ENCODE measurements at regions not wholly inside any gene's neighbourhood (a gene's known extent, or its start where the extent isn't known, plus 50 kb on each side); places are given as distances from the start of the nearest gene placed in this dataset.

DNA sequence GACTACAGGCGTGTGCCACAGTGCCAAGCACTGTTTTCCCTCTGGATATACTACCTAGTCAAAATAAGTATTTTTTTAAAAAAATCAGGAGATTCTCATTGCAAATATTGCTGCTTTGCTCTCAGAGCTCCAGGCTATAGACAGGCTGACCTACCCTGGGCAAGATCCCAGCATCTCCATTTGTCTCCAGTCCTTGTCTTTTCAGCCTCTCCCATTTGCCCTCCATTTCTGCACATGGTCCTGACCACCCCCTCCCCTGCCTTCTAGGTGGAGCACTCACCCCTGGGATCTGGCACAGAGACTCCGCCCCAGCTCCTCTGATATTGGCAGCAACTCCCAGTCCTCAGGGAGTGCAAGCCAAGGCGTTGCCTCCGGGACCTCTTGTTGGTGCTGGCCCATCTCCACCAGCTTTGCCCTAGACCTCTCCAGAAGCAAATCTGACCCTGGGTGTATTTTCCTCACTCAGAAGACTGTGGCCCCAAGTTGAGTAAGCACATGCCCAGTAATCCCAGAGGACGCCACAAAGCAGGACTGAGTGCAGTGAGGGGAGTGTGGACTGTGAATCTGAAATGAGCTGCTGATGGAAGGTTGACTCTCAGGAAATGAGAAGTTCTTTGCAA is 120.6 kb downstream of the MTPAP start:
- TF ChIP-seq EZH2phosphoT487 (IDR thresholded peaks at IDR 0.05; ENCODE audit: borderline replicate concordance), result no peak
- TF ChIP-seq CTCF (conservative IDR thresholded peaks at IDR 0.05; ENCODE audit: low read length), result no peak
- Histone ChIP-seq H3K9me3 (ENCODE audit: insufficient read depth, low read depth, low read length) (no peaks in the 10 kb centered on the region), H3K27me3 (ENCODE audit: insufficient read depth, low read length, poor library complexity, severe bottlenecking) (no peaks in the 10 kb centered on the region), H3K36me3 (ENCODE audit: insufficient read depth, low read length) (no peaks in the 10 kb centered on the region), H3K9me2 (replicated peaks; ENCODE audit: low read depth, low read length) (no peaks in the 10 kb centered on the region), H3K4me1 (ENCODE audit: insufficient read depth, low read length, poor library complexity, severe bottlenecking) (peaks cover 31% of the 10 kb centered on the region), H2AFZ (ENCODE audit: low read length) (no peak overlapping the region), H4K20me1 (ENCODE audit: insufficient read depth, low read length, poor library complexity, severe bottlenecking) (no peaks in the 10 kb centered on the region), H3K4me3 (ENCODE audit: low read length, poor library complexity, severe bottlenecking) (no peak overlapping the region), H3K4me2 (ENCODE audit: low read depth, low read length, poor library complexity, severe bottlenecking) (no peak overlapping the region), H3K9ac (ENCODE audit: low read depth, low read length, poor library complexity, severe bottlenecking) (no peak overlapping the region), H3K79me2 (ENCODE audit: insufficient read depth, low read length) (no peaks in the 10 kb centered on the region), H3F3A (ENCODE audit: low read depth) (no peaks in the 10 kb centered on the region)

GRCh38 chr10:30227481-30227880 is 121.6 kb downstream of the MTPAP start:
- Histone ChIP-seq H3K79me2 (ENCODE audit: insufficient read depth, low read length) (no peaks in the 10 kb centered on the region), H3K27me3 (ENCODE audit: insufficient read depth, low read length, poor library complexity, severe bottlenecking) (no peaks in the 10 kb centered on the region), H2AFZ (ENCODE audit: low read length) (no peak overlapping the region), H3K4me1 (ENCODE audit: insufficient read depth, low read length, poor library complexity, severe bottlenecking) (peaks cover 25% of the 10 kb centered on the region), H3K4me2 (ENCODE audit: low read depth, low read length, poor library complexity, severe bottlenecking) (no peak overlapping the region), H3F3A (ENCODE audit: low read depth) (no peaks in the 10 kb centered on the region), H3K9me3 (ENCODE audit: insufficient read depth, low read depth, low read length) (no peaks in the 10 kb centered on the region), H3K36me3 (ENCODE audit: insufficient read depth, low read length) (no peaks in the 10 kb centered on the region), H3K4me3 (ENCODE audit: low read length, poor library complexity, severe bottlenecking) (no peak overlapping the region), H4K20me1 (ENCODE audit: insufficient read depth, low read length, poor library complexity, severe bottlenecking) (no peaks in the 10 kb centered on the region), H3K9ac (ENCODE audit: low read depth, low read length, poor library complexity, severe bottlenecking) (no peak overlapping the region), H3K9me2 (replicated peaks; ENCODE audit: low read depth, low read length) (no peaks in the 10 kb centered on the region)
- TF ChIP-seq CTCF (conservative IDR thresholded peaks at IDR 0.05; ENCODE audit: low read length), result no peak
- TF ChIP-seq EZH2phosphoT487 (IDR thresholded peaks at IDR 0.05; ENCODE audit: borderline replicate concordance), result no peak

- peaks cover 26% of the 10 kb centered on the region for H3K4me1 ChIP-seq (ENCODE audit: insufficient read depth, low read length, poor library complexity, severe bottlenecking)
- no peaks in the 10 kb centered on the region for H3K27me3 ChIP-seq (ENCODE audit: insufficient read depth, low read length, poor library complexity, severe bottlenecking)
- H3K4me3 ChIP-seq (ENCODE audit: low read length, poor library complexity, severe bottlenecking), result peak overlapping the region; percentile 43
- peak overlapping the region; percentile 25 for H2AFZ ChIP-seq (ENCODE audit: low read length)
- H3K9ac ChIP-seq (ENCODE audit: low read depth, low read length, poor library complexity, severe bottlenecking), result peak overlapping the region; percentile 43
- no peaks in the 10 kb centered on the region for H3K9me2 ChIP-seq (replicated peaks; ENCODE audit: low read depth, low read length)
- H4K20me1 ChIP-seq (ENCODE audit: insufficient read depth, low read length, poor library complexity, severe bottlenecking), result no peaks in the 10 kb centered on the region
- H3K4me2 ChIP-seq (ENCODE audit: low read depth, low read length, poor library complexity, severe bottlenecking), result peak overlapping the region; percentile 50
- H3K36me3 ChIP-seq (ENCODE audit: insufficient read depth, low read length), result no peaks in the 10 kb centered on the region
- TF ChIP-seq CTCF (conservative IDR thresholded peaks at IDR 0.05; ENCODE audit: low read length) (no peak), EZH2phosphoT487 (IDR thresholded peaks at IDR 0.05; ENCODE audit: borderline replicate concordance) (no peak)
- no peaks in the 10 kb centered on the region for H3F3A ChIP-seq (ENCODE audit: low read depth)
- no peaks in the 10 kb centered on the region for H3K9me3 ChIP-seq (ENCODE audit: insufficient read depth, low read depth, low read length)
- no peaks in the 10 kb centered on the region for H3K79me2 ChIP-seq (ENCODE audit: insufficient read depth, low read length)
Measured at GRCh38 chr10:30219971-30220751, 128.9 kb downstream of the MTPAP start.

Measured in Loucy (cell line).